GM21360 (cell line): ENCODE measurements at regions not wholly inside any gene's neighbourhood (a gene's known extent, or its start where the extent isn't known, plus 50 kb on each side); places are given as distances from the start of the nearest gene placed in this dataset.

Source experiments
- ATAC-seq: cut with Tn5 transposase; IDR thresholded peaks from one replicate; pipeline ENCODE4 v1.9.1; 2021; ENCODE audit warnings: mild to moderate bottlenecking, moderate library complexity; ENCODE audit not compliant: unreplicated experiment

- peak; percentile 55 for ATAC-seq
These were observed 390.1 kb upstream of the TRIB2 start for GRCh38 chr2:12326449-12327190.

GRCh38 chr2:12330916-12331315, 385.8 kb upstream of the TRIB2 start:
- no peak for ATAC-seq

GRCh38 chr2:12331698-12332097, 385.0 kb upstream of the TRIB2 start:
- no peak for ATAC-seq

- no peak for ATAC-seq
These were observed 383.4 kb upstream of the TRIB2 start for GRCh38 chr2:12333293-12333692.

GRCh38 chr2:12334412-12334966, 382.2 kb upstream of the TRIB2 start:
- no peak for ATAC-seq

GRCh38 chr2:12335131-12335530, 381.6 kb upstream of the TRIB2 start:
- no peak for ATAC-seq

GRCh38 chr2:12335995-12336394, 380.7 kb upstream of the TRIB2 start:
- no peak for ATAC-seq

- ATAC-seq = no peak
These were observed 377.6 kb upstream of the TRIB2 start for GRCh38 chr2:12338946-12339697.

GRCh38 chr2:12340164-12340563, 376.6 kb upstream of the TRIB2 start:
- no peak for ATAC-seq

- ATAC-seq = no peak
These were observed 375.5 kb upstream of the TRIB2 start for GRCh38 chr2:12341215-12341614.

- ATAC-seq = no peak
These were observed 374.8 kb upstream of the TRIB2 start for GRCh38 chr2:12341920-12342319.

GRCh38 chr2:12343141-12343540, 373.6 kb upstream of the TRIB2 start:
- ATAC-seq = no peak

GRCh38 chr2:12347066-12347493, 369.7 kb upstream of the TRIB2 start:
- ATAC-seq = no peak

- no peak for ATAC-seq
These were observed 368.5 kb upstream of the TRIB2 start for GRCh38 chr2:12348216-12348615.

- no peak for ATAC-seq
These were observed 365.9 kb upstream of the TRIB2 start for GRCh38 chr2:12350821-12351220.

- ATAC-seq = no peak
These were observed 363.8 kb upstream of the TRIB2 start for GRCh38 chr2:12352889-12353288.

- no peak for ATAC-seq
These were observed 355.2 kb upstream of the TRIB2 start for GRCh38 chr2:12361506-12361905.

- no peak for ATAC-seq
These were observed 353.6 kb upstream of the TRIB2 start for GRCh38 chr2:12363138-12363537.

GRCh38 chr2:12363569-12363968, 353.2 kb upstream of the TRIB2 start:
- no peak for ATAC-seq

- no peak for ATAC-seq
These were observed 347.2 kb upstream of the TRIB2 start for GRCh38 chr2:12369566-12369965.

- ATAC-seq = no peak
These were observed 340.7 kb upstream of the TRIB2 start for GRCh38 chr2:12376025-12376424.

- ATAC-seq = no peak
These were observed 337.6 kb upstream of the TRIB2 start for GRCh38 chr2:12379143-12379542.
